ENCODE measurements at regions not wholly inside any gene's neighbourhood (a gene's known extent, or its start where the extent isn't known, plus 50 kb on each side); places are given as distances from the start of the nearest gene placed in this dataset.

DNA sequence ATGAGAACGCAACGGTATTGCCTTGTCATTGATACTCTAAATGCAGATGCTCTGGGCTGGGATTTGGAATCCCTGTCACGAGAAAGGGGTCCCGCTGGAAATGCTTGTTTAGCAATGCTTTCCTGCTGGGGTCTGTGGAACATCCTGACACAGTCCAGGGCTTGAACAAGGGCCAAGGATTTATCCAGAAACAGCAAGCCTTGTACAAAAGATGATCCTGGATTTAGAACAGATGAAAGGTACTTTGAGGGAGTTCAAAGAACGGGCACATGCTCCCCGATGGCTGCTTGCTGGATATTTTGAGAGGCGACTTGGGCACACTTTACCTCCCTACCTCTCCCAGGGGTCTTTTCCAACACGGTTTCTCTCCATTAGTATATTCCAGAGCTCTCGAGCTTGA is 108.1 kb upstream of the CELF4 start:
- TF ChIP-seq, protein P1, sequence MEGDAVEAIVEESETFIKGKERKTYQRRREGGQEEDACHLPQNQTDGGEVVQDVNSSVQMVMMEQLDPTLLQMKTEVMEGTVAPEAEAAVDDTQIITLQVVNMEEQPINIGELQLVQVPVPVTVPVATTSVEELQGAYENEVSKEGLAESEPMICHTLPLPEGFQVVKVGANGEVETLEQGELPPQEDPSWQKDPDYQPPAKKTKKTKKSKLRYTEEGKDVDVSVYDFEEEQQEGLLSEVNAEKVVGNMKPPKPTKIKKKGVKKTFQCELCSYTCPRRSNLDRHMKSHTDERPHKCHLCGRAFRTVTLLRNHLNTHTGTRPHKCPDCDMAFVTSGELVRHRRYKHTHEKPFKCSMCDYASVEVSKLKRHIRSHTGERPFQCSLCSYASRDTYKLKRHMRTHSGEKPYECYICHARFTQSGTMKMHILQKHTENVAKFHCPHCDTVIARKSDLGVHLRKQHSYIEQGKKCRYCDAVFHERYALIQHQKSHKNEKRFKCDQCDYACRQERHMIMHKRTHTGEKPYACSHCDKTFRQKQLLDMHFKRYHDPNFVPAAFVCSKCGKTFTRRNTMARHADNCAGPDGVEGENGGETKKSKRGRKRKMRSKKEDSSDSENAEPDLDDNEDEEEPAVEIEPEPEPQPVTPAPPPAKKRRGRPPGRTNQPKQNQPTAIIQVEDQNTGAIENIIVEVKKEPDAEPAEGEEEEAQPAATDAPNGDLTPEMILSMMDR (IDR thresholded peaks at IDR 0.05; ENCODE audit: low read depth, low read length): no peak
- H3K4me3 ChIP-seq (replicated peaks in 1 of 2; ENCODE audit: low read depth in 2 of 2, low read length in 2 of 2): no peak overlapping the region
- no peak for DNase-seq (ENCODE audit: low read depth in 2 of 2)

DNA sequence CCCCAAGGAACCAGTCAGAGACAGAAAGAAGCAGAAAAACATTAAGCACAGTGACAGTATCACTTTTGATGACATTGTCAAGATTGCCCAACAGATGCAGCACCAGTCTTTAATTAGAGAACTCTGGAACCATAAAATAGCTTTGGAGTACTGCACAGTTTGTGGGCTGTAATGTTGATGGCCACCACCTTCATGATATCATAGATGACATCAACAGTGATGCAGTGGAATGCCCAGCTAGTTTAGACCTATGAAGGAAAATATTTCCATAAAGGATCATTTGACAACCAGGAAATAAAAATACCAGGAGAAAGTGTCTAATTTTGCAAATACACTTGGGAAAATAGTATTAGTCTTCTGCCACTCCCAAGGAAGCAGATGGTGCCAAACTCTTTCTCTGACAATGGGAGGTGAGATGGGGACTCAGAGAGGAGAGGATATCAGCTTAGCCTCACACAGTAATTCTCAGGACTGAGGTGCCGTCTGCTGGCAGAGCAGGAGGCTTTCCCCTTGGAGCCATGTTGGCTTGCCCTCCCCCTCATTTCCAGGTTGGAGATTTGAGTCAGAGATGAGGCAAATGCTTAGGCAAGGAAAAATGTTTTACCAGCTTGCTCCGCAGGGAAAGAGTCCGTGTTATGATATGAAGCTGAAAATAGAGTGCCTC is 107.5 kb upstream of the CELF4 start:
- no peak for DNase-seq (ENCODE audit: low read depth in 2 of 2)
- TF ChIP-seq, protein P1 (IDR thresholded peaks at IDR 0.05; ENCODE audit: low read depth, low read length): no peak
- no peak overlapping the region for H3K4me3 ChIP-seq (replicated peaks in 1 of 2; ENCODE audit: low read depth in 2 of 2, low read length in 2 of 2)

DNA sequence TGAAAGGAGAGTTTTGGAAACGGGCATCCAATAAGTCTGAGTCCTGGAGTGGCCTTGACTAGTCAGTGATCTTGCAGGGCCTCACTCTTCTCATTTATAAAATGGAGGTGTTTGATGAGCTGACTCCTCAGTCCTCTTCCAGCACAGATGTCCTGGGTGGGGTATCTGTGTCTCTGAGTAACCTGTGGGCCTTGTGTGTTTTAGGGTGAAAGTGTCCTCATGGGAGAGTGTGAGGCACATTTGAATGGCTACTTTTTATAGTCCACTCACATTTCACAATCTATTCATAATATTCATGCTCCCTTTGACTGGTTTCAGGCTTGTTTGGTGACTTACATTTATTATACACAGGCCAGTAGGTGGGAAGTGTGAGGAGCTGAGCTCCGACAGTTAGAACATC is 106.4 kb upstream of the CELF4 start:
- DNase-seq (ENCODE audit: low read depth in 2 of 2): no peak
- TF ChIP-seq, protein P1 (IDR thresholded peaks at IDR 0.05; ENCODE audit: low read depth, low read length): no peak
- no peak overlapping the region for H3K4me3 ChIP-seq (replicated peaks in 1 of 2; ENCODE audit: low read depth in 2 of 2, low read length in 2 of 2)

DNA sequence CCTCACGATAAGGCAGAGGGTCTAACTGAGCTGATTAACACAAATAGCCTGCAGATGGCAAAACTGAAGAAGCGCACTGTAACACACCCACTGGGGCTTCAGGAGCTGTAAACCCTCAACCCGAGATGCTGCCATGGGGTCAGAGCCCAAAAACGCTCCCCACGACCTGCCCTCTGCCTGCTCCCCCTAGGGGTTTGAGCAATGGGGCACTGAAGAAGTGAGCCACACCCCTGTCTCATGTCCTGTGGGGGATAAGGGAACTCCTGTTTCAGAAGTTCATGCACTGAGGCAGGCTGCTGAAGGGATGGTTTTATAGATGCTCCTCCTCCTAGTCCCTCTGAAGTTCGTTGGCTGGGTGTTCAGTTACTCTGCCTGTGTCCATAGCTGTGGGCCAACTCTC is 105.9 kb upstream of the CELF4 start:
- no peak for DNase-seq (ENCODE audit: low read depth in 2 of 2)
- H3K4me3 ChIP-seq (replicated peaks in 1 of 2; ENCODE audit: low read depth in 2 of 2, low read length in 2 of 2): no peak overlapping the region
- TF ChIP-seq, protein P1 (IDR thresholded peaks at IDR 0.05; ENCODE audit: low read depth, low read length): no peak

DNA sequence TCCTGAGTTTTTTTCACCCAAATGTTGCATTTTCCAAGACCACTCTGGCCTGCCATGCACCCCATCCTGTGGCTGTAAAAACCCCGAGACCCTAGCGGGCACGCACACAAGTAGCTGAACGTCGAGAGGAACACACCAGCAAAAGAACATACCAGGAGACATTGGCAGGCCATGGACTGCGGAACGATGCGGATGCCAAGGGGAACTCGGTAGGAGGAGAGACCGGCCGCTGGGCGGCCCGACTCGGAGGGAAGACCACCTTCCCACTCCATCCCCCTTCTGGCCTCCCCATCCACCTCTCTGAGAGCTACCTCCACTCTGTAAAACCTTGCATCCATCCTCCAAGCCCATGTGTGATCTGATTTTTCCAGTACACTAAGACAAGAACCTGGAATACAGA is 105.5 kb upstream of the CELF4 start:
- no peak for DNase-seq (ENCODE audit: low read depth in 2 of 2)
- TF ChIP-seq, protein P1 (IDR thresholded peaks at IDR 0.05; ENCODE audit: low read depth, low read length): no peak
- H3K4me3 ChIP-seq (replicated peaks in 1 of 2; ENCODE audit: low read depth in 2 of 2, low read length in 2 of 2): no peak overlapping the region

DNA sequence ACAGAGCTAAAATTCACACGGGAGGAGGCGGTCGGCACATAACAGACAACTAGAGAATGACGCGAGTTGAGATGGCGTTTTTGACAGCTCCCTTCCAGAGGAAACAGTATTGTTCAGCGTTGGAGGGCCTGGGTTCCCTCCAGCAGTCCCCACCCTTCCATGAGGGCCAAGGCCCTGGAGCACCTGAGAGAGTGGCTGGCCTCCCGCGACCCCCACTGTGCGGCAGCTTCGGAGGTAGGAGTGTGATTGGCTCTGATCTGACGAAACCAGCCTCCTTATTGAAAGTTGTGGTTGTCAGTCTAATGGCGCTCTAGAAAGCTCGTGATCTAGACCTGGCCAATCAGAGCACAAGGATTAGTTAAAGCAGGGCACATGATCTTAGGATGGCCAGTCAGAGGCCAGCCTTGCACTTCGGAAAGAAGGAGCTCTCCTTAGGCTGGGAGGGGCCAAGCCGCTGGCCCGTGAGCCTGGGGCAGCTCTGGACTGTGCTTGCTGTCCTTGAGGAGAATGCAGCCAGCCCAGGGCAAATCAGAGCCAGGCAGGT is 104.5 kb upstream of the CELF4 start:
- DNase-seq (ENCODE audit: low read depth in 2 of 2): no peak
- TF ChIP-seq, protein P1 (IDR thresholded peaks at IDR 0.05; ENCODE audit: low read depth, low read length): no peak
- no peak overlapping the region for H3K4me3 ChIP-seq (replicated peaks in 1 of 2; ENCODE audit: low read depth in 2 of 2, low read length in 2 of 2)
